Calu3 (cell line): ENCODE measurements at regions not wholly inside any gene's neighbourhood (a gene's known extent, or its start where the extent isn't known, plus 50 kb on each side); places are given as distances from the start of the nearest gene placed in this dataset.

ENCODE experiments used
- BruUV-seq: library from RNA; stranded (reverse); fragments of 400-500 nt; replicated peaks from 2 replicates; lab custom pipeline; 2021; lab: Mats Ljungman, UMichigan
- CTCF ChIA-PET: fragments of 300-600 bp; sonication (Branson Sonifier 250); formaldehyde crosslinking; loops from one replicate; lab custom pipeline; 2022; ENCODE audit warnings: antibody characterized with exemption; lab: Charles Lee
- DNase-seq: peaks from one replicate; pipeline ENCODE4 v3.0.0; 2022
- H3K27ac Mint-ChIP-seq: one replicate; pipeline ENCODE4 v1.8.0; 2022; ENCODE audit warnings: mixed read lengths; ENCODE audit not compliant: unreplicated experiment
- H3K27me3 Mint-ChIP-seq: one replicate; pipeline ENCODE4 v1.8.0; 2022; ENCODE audit warnings: mixed read lengths; ENCODE audit not compliant: unreplicated experiment
- H3K36me3 Mint-ChIP-seq: one replicate; pipeline ENCODE4 v1.8.0; 2022; ENCODE audit warnings: mild to moderate bottlenecking, moderate library complexity, mixed read lengths; ENCODE audit not compliant: insufficient read depth, unreplicated experiment
- H3K4me1 Mint-ChIP-seq: one replicate; pipeline ENCODE4 v1.8.0; 2022; ENCODE audit warnings: mild to moderate bottlenecking, low read depth, mixed read lengths; ENCODE audit not compliant: unreplicated experiment
- H3K4me3 Mint-ChIP-seq: one replicate; pipeline ENCODE4 v1.8.0; 2022; ENCODE audit warnings: mild to moderate bottlenecking, low read depth, moderate library complexity, mixed read lengths; ENCODE audit not compliant: unreplicated experiment
- H3K9me3 Mint-ChIP-seq: one replicate; pipeline ENCODE4 v1.8.0; 2022; ENCODE audit warnings: low read depth, mixed read lengths; ENCODE audit not compliant: unreplicated experiment
- intact Hi-C: fragments of 100-400 bp; cut with micrococcal nuclease; formaldehyde crosslinking; loops from one replicate; pipeline ENCODE4 v1.10.0; 2022; ENCODE audit not compliant: unreplicated experiment
- TF ChIP-seq, protein P1 (sequence below): fragments of 200-600 bp; IDR thresholded peaks from one replicate; pipeline ENCODE4 v1.8.0; 2022; ENCODE audit warnings: antibody characterized with exemption; ENCODE audit not compliant: unreplicated experiment

- no TSS peak for BruUV-seq
- CTCF ChIA-PET = no interaction called here
- no peak for DNase-seq
- Mint-ChIP-seq H3K27ac (no peak overlapping the region), H3K4me1 (no peaks in the 10 kb centered on the region), H3K4me3 (no peak overlapping the region), H3K9me3 (no peaks in the 10 kb centered on the region), H3K36me3 (no peaks in the 10 kb centered on the region), H3K27me3 (no peaks in the 10 kb centered on the region)
- intact Hi-C loops = no loop called here
- TF ChIP-seq, protein P1, sequence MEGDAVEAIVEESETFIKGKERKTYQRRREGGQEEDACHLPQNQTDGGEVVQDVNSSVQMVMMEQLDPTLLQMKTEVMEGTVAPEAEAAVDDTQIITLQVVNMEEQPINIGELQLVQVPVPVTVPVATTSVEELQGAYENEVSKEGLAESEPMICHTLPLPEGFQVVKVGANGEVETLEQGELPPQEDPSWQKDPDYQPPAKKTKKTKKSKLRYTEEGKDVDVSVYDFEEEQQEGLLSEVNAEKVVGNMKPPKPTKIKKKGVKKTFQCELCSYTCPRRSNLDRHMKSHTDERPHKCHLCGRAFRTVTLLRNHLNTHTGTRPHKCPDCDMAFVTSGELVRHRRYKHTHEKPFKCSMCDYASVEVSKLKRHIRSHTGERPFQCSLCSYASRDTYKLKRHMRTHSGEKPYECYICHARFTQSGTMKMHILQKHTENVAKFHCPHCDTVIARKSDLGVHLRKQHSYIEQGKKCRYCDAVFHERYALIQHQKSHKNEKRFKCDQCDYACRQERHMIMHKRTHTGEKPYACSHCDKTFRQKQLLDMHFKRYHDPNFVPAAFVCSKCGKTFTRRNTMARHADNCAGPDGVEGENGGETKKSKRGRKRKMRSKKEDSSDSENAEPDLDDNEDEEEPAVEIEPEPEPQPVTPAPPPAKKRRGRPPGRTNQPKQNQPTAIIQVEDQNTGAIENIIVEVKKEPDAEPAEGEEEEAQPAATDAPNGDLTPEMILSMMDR = no peak
Observed at GRCh38 chr6:11484441-11484840, 53.1 kb upstream of the TMEM170B start.

- H3K36me3 Mint-ChIP-seq = no peaks in the 10 kb centered on the region
- CTCF ChIA-PET = no interaction called here
- no peaks in the 10 kb centered on the region for H3K9me3 Mint-ChIP-seq
- no peak overlapping the region for H3K4me3 Mint-ChIP-seq
- BruUV-seq = no TSS peak
- DNase-seq = no peak
- TF ChIP-seq, protein P1 = no peak
- H3K4me1 Mint-ChIP-seq = no peaks in the 10 kb centered on the region
- intact Hi-C loops = no loop called here
- no peak overlapping the region for H3K27ac Mint-ChIP-seq
- H3K27me3 Mint-ChIP-seq = no peaks in the 10 kb centered on the region
Observed at GRCh38 chr6:11482616-11483015, 54.9 kb upstream of the TMEM170B start.

GRCh38 chr6:11480541-11480940 is 57.0 kb upstream of the TMEM170B start:
- Mint-ChIP-seq H3K27me3 (no peaks in the 10 kb centered on the region), H3K4me3 (no peak overlapping the region), H3K9me3 (no peaks in the 10 kb centered on the region), H3K4me1 (no peaks in the 10 kb centered on the region), H3K27ac (no peak overlapping the region), H3K36me3 (no peaks in the 10 kb centered on the region)
- TF ChIP-seq, protein P1 = no peak
- CTCF ChIA-PET = no interaction called here
- no TSS peak for BruUV-seq
- no peak for DNase-seq
- intact Hi-C loops = no loop called here

DNA sequence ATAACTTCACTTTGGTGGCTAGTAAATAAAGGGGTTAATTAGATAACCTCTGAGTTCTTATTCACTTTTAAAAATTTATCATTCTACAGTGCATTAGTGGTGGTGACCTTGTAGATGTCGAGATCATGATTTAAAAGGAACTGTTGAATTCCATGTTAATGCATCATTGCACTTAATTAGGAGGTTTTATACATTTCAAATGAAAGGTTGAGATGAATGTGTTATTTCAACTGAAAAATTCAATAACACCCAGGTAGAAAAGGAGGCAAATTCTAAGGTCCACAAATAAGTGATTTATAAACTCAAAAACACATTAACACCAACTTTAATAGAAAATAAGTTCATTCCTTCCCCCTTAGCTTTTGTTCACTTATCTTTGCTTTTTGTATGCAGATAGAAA is 58.3 kb upstream of the TMEM170B start:
- H3K27ac Mint-ChIP-seq = no peak overlapping the region
- H3K4me3 Mint-ChIP-seq = no peak overlapping the region
- DNase-seq = no peak
- intact Hi-C loops = no loop called here
- no peaks in the 10 kb centered on the region for H3K9me3 Mint-ChIP-seq
- CTCF ChIA-PET = no interaction called here
- no peaks in the 10 kb centered on the region for H3K27me3 Mint-ChIP-seq
- H3K36me3 Mint-ChIP-seq = no peaks in the 10 kb centered on the region
- no TSS peak for BruUV-seq
- TF ChIP-seq, protein P1 = no peak
- H3K4me1 Mint-ChIP-seq = no peaks in the 10 kb centered on the region
